Hematopoietic multipotent progenitor cell treated with erythropoietin and hydrocortisone succinate and interleukin-3 and kit ligand, for 8 days (in vitro differentiated cells): ENCODE measurements at regions not wholly inside any gene's neighbourhood (a gene's known extent, or its start where the extent isn't known, plus 50 kb on each side); places are given as distances from the start of the nearest gene placed in this dataset.

Source experiments
- DNase-seq: peaks from one replicate; pipeline ENCODE4 v3.0.0-alpha.2; 2015

DNA sequence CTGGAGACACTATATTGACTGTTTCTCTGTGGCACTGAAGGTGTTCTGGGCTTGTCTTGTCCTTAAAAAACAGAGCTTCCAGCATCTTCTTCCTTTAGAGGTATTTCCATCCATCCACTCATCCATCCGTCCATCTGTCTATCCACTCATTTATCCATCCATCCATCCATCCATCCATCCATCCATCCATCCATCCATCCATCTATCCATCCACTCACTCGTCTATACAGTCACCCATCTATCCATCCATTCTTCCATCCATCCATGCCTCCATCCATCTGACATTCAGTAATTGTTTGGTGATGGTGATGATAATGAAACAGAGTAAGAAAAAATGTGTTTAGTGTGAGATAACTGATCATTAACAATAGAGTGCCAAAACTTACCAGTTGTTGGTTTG lies 334.8 kb downstream of the NSG2 start:
- no peak for DNase-seq

DNA sequence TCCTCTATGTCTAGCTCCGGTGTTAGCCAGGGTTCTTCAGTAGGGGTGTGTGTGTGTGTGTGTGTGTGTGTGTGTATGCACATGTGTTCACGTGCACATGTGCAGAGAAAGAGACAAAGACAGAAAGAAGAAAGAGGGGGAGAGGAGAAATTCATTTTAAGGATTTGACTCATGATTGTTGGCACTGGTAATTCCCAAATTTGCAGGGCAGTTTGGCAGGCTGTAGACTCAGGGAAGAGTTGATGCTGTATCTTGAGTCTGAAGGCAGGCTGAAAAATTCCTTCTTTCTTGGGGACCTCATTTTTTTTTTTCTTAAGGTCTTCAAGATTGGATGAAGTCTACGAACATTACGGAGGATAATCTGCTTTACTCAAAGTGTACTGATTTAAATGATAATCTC lies 335.7 kb downstream of the NSG2 start:
- DNase-seq = no peak

DNA sequence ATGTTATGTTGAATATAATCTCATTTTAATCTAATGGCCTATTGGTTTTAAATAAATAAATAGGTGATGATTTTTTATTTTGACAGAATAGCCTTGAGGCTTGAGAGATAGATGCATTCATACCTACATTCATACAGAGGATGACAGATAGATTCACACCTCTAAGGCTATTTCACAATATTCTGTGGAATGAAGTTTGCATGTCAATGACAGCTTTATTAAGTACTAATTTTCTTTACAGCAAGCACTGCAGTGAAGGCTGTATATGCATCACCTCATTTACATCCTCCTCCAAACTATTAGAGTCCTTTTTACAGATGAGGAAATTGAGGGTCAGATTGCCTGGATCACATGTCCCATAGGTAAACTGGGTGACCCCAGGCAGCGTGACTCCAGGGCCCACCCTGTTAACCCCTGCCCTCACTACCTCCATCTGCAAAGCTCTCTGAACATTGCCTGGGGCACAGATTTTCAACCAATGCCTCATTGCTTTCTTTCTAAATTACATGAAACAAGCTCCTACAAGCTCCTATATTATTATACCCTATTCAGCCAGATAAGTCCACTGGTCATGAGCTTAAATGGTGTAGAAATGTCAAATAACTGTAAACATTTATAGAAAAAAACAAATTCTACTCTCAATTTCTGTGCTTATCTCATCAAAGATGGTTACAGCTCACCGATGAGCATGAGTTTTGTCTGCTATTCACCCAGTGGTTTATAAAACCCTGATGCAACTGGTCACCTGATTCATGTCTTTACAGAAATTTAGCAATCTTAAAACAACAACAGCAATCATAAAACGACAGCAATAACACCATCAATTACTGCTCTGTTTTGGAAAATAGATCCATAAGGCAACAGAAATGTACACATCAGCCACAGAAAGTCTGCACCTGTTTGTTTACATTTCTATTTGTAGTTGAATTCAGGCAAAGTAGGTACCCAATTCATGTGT lies 338.0 kb downstream of the NSG2 start:
- no peak for DNase-seq

DNA sequence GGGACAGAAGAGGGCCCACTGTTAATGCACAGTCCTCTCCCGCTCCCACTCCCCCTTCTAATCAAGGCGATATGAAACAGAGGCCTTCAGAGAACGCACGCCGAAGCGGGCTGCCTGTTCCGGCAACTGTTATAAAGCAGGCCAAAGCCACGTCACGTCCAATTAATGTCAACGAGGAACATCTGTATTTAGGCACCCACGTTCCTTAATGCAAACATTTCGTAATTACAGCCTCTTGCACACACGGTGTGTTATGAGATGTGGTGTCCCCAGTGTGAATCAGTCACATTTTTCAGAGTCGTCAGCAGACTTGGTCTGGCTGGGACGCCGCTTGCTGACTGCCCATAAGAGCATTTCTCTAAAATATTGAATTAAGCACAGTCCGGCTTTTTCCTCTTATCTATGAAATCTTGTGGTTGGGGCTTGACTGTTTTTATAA lies 339.0 kb downstream of the NSG2 start:
- no peak for DNase-seq

DNA sequence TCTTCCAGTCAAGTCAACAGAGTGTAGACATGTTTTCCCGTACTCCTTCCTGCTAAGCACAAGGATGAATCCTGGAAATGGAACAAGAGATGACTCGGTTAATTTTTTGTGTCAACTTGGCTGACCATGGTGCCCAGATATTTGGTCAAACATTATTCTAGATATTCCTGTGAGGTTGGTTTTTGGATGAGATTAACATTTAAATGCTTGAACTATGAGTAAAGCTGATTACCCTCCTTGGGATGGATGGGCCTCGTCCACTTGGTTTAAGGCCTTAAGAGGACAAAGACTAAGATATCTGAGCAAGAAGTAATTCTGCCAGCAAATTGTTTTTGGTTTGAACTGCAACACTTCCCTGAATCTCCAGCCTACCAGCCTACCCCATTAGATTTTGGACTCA lies 338.1 kb upstream of the MSX2 start:
- DNase-seq = no peak

DNA sequence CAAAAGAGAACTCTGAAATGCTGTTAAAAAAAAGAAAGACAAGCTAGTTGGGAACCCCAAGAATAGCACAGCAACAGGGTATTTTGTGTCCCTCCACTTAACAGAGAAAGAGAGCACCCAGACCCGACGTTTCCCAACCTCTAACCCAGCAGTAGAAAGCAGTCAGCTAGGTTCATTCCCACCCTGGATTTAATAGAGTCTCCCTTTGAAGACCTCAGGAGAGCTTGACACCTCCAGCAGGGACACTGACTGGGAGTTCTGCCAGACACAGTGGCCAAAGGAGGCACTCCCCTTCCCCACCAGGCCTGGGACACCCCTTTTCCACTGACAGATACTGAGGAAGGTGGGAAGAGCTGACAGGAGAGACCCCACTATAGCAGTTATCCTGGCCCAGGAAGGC lies 337.5 kb upstream of the MSX2 start:
- no peak for DNase-seq

DNA sequence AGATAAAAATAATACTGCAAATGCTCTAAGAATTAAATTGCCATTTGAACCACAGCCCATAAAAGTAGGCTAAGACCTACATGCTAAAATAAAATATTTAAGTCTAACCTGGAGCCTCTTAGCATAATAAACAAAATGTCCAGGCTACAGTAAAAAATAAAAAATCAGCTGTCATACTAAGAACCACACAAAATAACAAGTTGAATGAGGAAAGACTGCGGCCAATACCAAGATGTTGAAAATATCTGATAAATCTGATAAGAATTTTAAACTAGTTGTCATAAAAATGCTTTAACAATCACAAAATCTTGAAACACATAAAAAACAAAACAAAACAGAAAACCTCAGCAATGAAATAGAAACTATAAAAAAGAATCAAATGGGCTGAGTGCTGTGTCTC lies 336.9 kb upstream of the MSX2 start:
- DNase-seq = no peak

DNA sequence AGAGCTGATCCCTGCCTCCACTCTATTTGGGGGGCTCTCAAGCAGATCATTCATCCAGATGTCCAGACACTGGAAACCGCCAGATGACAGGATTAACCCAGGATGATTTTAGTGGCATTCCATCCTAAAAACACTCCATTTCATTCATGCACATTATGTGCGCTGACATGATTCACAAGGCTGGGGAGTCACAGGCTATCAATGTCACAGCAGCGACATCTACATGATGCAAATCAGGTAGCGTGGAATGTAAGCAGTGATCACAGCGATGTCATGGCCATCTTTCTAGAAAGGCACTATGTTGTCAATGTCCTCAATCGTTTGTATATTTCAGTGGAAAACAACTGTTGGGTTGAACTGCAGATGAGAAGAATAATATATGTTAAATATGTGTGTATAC lies 331.5 kb upstream of the MSX2 start:
- DNase-seq = no peak

DNA sequence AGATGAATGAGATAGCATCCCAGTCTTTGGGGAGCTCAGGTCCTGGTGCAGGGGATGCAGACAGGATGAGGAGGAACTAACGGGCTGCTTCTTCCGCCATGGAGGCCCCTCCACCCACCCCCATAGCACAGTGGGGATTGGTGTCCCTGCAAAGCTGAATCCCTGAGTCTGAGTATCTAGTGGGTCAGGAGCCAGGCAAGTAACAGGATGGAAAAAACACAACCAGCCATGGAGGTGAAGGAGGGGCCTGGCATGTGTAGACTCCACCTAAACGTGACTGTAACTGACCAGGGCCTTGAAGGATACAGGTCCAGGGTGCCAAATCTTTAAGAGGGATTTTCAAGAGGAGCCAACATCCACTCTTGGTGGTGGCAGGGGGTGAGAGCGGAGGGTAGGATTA lies 327.8 kb upstream of the MSX2 start:
- no peak for DNase-seq

DNA sequence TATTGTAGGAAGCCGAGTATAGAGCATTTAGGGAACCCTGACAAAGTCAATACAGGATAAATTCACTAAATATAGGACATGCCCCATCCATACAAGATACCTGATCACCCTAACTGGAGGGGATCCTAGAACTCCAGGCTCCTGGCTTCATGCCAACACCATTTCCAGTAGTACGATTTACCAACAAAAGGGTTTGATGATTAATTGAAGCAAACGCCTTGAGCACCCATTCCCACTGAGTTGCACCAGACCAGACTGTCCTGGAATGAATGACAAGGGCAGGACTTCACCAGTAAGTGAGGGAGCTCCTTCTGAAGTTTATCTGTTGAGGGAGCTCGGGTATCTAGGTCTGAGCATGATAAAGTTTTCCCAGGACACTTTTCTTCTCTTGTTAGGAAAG lies 327.2 kb upstream of the MSX2 start:
- DNase-seq = no peak

DNA sequence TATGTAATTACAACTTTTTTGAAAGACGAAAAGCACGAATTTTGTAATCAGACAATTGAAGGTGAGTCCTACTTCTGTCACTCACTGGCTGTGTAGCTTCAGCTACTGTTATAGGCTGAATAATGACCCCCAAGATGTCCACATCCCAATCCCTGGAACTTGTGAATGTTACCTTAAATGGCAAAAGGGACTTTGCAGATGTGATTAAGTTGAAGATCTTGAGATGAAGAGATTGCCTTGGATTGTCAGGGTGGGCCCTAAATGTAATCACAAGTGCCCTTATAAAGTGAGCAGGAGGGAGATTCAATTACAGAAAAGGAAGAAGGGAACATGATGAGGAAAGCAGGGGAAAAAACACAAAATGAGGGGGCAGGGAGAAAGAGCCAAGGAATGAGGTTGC lies 326.2 kb upstream of the MSX2 start:
- no peak for DNase-seq

DNA sequence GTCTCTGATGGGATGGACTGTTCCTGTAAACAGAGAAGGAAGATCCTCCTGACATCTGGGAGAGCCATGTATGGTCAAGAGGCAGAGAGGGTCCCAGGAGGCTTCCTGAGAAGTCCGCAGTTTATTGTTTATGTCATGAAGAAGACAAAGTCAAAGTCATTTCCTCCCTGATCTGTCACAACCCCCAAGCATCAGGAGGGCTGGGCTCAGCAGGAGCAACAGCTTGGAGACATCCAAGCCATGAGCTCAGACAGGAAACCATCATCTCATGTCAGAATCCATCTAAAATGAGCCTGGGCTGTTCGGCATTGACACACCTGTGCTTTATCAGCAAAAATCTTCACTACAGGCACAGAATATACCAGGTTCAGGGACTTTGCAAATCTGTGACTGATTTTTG lies 325.0 kb upstream of the MSX2 start:
- DNase-seq = no peak

DNA sequence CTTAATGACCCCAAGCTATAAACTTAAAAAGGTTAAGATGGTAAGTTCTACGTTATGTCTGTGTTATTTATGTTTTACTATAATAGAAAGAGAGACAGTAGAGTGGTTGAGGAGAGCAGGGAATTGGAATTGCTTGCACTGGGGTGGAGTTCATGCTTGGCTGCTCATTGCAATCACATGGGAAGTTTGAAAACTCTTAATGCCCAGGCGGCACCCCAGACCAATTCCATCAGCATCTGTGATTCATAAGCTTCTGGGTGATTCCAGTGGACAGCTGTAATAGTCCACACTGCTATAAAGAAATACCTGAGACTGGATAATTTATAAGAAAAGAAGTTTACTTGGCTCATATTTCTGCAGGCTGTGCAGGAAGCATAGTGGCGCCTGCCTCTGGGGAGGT lies 323.9 kb upstream of the MSX2 start:
- no peak for DNase-seq

DNA sequence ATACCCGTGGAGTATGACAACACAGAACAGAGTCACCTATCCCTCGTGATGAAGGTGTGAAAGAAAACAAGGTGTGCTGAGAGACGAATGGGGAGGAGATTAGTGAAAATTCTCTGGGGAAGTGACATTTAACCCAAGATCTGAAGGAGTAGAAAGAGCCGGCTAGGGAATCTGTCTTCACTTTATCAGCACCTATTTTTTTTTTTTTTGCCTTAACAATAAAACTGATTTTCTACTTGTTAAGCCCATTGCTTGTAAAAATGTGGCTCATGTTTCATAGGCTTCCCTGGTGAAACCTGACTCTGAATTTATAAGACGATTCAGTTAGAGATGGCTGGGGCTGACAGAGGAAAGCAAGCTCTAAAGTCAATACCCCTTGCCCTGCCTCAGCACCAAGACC lies 322.6 kb upstream of the MSX2 start:
- no peak for DNase-seq

DNA sequence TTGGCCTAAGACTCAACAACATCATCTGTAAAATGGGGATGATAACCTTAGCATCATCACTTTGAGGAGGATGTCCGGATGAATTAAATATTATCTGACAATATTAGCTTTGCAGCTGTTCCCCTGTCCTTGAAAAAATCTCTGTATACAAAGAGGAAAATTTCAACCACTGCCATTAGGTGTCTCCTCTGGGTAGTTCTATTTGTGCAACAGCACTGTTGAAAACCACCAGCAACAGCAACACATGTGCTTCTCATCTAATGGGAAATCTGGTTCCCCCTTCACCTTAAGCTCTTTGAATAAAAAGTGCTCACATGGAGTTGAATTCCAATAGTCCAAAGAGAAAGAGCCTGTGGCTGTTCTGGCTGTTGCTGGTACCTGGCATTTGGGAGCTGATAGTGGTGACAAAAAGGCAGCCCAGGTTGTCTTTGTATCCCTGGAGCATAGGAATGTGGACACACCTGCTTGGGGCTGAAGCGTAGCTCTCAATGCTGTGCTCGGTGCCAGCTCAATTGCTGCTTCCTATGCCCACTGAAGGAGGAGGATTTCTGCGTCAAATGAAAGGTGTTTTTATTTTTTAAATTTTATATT lies 322.1 kb upstream of the MSX2 start:
- no peak for DNase-seq

DNA sequence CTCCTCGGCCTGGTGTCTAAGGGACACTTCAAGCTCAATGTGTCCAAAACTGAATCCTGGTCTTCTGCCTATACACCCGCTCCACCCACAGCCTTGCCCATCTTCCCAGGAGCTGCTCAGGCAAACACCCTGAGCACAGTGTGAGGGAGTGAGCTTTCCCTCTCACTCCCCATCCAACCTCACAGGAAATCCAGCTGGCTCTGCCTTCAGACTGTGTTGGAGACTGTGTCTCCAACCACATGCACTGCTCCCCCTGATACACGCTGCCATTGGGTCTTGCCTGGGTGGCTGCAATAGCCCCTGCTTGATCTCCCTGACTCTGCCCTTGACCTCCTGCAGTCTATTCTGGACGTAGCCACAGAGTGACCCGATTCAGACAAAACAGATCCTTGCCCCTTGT lies 319.5 kb upstream of the MSX2 start:
- DNase-seq = no peak

DNA sequence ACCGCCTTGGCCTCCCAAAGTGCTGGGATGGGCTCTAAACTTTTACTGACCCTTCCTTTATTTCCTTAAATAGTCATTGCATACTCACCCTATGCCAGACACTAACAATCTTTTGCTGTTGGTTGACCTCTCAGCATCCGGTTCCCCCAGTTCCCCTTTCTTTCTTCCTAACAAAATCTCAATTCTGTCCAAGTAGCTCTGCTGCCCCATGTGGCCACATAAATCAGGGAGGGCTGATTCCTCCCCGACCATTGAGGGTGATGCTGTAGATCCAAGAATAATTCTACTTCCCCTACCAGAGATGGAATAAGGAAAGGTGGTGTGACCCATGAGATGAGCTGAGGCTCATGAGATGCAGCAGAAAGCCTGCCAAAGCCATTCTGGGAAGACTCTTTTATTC lies 315.3 kb upstream of the MSX2 start:
- peak; percentile 4 for DNase-seq

DNA sequence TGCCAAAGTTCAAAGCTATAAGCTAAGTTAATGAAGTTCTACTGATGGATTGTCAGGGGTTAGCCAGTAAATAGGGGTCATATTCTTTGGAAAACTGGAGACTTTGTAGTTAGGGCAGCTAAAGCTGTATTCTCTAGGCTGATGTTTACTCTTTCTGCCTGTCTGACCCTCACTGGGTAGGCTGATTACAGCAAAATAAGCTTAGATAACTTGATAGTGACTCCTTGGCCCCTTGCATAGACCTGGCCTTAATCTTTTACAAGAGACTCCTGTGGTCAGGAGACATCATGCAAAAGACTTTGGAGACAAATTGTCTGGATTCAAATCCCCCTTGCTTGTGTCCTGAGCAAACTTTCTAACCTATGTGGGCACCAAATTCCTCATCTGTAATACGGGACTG lies 314.4 kb upstream of the MSX2 start:
- DNase-seq = no peak

DNA sequence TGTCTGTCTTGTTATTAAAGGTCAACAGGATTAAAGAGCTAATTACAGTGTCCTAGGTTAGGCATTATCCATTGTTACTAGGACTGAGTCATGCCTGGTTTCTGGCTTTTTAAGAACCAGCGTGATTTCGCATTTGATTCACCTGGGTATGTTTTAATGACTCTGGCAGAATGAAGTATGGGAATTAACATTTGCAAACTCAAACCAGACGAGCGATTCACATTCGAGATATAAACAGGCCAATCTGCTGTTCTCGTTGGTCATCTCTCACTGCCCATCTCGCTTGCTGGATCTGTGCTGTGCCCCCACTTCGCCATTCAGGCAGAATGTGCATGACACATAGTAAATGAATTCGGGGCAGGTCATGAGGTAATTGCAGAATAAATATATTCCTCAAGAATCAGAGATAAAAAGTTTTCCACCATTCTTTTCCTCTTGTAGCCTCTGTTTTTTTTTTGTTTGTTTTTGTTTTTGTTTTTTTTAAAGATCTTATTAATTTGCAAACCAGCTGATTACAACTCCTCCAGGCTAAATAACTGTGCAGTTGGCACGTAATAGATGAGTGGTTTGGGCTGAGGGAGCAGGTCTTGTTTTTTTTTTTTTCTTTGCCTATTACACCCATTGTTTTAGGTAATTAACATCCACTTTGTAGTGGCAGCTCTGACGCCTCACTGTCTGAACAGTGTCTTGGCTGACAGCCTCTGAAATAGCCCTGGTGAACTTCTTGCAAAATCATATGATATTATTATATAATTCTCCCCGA lies 313.5 kb upstream of the MSX2 start:
- no peak for DNase-seq

DNA sequence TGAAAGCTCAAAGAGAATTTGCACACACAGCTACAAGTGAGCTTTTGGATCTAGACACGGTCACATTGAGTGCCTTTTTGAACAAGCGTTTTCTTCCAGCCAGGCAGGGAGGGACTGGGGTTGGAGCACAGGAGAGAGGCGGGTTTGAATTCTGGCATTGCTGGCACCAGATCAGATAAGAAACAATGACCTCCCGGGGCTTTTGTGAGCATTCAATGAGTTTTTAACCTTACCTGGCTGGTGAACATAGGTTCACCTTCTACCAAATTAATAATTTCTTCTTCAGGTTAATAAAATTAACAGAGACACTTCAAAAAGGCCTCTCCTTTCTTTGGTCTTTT lies 312.9 kb upstream of the MSX2 start:
- no peak for DNase-seq

DNA sequence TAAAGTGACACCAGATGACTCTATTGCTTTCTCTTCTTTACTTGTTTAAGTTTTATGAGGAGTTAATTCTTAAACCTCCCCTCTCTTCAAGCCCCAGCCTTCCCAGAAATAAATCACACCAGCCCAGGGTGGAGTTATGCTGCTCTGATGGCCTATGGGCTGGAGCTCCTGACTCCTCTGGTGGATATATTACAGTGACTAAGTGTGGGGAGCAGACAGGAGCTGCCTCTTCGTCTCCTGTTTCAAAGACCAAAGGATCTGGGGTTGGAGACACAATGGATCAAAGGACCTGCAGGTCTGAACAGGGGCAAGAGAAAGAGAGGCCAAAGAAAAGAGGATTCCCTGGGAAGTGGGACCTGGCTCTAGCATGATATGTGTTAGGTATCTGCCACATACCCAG lies 312.0 kb upstream of the MSX2 start:
- no peak for DNase-seq

DNA sequence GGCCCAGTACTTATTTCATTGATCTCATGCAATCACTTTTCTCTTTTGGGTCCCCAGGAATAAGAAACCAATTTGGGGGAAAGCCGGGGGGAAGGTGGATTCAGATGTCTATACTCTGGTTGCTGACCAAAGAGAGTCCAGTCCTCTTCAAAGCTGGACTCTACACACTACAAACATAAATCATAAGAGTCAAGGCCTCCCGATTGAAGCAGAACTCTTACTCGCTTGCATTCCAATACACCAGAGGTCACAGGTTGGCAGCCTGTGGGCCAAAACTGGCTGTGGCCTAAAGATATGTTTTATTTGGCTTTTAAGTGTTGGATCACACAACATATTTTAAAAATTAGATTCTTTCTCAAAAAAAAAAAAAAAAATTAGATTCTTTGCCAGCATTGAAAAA lies 311.4 kb upstream of the MSX2 start:
- no peak for DNase-seq

DNA sequence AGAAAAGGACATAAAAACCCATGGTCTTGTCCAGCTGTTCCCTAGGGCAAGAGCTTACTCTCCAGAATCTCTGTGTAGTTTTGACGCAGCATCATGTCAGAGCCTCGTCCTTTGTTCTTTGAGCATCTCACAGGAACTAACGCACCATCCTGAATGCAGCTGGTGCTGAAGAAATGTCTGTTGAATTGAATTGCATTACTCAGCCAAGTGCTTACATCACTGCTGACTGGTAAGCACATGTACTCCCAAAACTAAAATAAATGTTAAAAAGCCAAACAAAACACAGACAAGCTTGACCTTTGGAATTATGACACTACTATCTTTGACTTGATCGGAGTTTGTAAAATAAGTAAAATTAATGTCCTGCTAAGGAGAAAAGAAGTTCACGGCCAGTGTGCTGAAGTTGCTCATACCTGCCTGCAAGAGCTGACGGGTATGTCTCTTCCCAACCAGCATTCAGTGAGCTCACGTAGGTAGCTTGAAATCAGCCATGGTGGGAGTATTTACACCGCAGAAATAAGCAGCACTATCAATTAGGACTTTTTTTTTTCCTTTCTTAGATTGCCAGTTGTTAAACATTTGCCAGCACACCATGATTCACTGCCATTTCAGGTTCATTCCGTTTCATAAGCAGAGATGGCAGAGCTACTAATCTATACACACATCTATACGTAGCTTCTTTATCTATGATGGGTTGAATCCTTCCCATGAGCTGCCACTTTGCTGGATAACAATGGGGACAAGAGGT lies 310.6 kb upstream of the MSX2 start:
- DNase-seq = no peak
